T-helper 2 cell treated with Interferon-gamma antibody and Interleukin-4, amounts not matched to agents 5 μg/mL and 100 μg/mL, for 36 hours (primary cell): ENCODE measurements at regions not wholly inside any gene's neighbourhood (a gene's known extent, or its start where the extent isn't known, plus 50 kb on each side); places are given as distances from the start of the nearest gene placed in this dataset.

ENCODE experiments used
- DNase-seq: peaks from one replicate; pipeline ENCODE4 v3.0.0; 2021; ENCODE audit warnings: low spot score
- H3K27ac Mint-ChIP-seq: one replicate; pipeline ENCODE4 v1.8.0; 2021; ENCODE audit warnings: mild to moderate bottlenecking, mixed read lengths
- H3K27me3 Mint-ChIP-seq: one replicate; pipeline ENCODE4 v1.8.0; 2021; ENCODE audit warnings: low read depth, mixed read lengths
- H3K36me3 Mint-ChIP-seq: one replicate; pipeline ENCODE4 v1.8.0; 2021; ENCODE audit warnings: low read depth, mixed read lengths
- H3K4me1 Mint-ChIP-seq: one replicate; pipeline ENCODE4 v1.8.0; 2021; ENCODE audit warnings: low read depth, mixed read lengths
- H3K4me3 Mint-ChIP-seq: one replicate; pipeline ENCODE4 v1.8.0; 2022; ENCODE audit warnings: mild to moderate bottlenecking, moderate library complexity, mixed read lengths
- H3K9me3 Mint-ChIP-seq: one replicate; pipeline ENCODE4 v1.8.0; 2021; ENCODE audit warnings: mixed read lengths

DNA sequence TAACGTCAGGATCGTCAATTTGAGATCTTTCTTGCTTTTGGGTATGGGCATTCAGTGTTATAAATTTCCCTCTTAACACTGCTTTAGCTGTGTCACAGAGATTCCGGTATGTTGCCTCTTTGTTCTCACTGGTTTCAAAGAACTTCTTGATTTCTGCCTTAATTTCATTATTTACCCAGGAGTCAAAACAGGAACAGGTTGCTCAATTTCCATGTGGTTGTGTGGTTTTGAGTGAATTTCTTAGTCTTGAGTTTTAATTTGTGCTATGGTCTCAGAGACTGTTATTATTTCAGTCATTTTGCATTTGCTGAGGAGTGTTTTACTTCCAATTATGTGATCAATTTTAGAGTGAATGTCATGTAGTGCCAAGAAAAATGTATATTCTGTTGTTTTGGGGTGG, 153.1 kb downstream of the PCDH17 start:
- no peak for DNase-seq
- H3K4me3 Mint-ChIP-seq: no peak overlapping the region
- H3K9me3 Mint-ChIP-seq: peaks cover 34% of the 10 kb centered on the region
- H3K36me3 Mint-ChIP-seq: no peaks in the 10 kb centered on the region
- no peaks in the 10 kb centered on the region for H3K4me1 Mint-ChIP-seq
- H3K27me3 Mint-ChIP-seq: no peaks in the 10 kb centered on the region
- no peak overlapping the region for H3K27ac Mint-ChIP-seq

DNA sequence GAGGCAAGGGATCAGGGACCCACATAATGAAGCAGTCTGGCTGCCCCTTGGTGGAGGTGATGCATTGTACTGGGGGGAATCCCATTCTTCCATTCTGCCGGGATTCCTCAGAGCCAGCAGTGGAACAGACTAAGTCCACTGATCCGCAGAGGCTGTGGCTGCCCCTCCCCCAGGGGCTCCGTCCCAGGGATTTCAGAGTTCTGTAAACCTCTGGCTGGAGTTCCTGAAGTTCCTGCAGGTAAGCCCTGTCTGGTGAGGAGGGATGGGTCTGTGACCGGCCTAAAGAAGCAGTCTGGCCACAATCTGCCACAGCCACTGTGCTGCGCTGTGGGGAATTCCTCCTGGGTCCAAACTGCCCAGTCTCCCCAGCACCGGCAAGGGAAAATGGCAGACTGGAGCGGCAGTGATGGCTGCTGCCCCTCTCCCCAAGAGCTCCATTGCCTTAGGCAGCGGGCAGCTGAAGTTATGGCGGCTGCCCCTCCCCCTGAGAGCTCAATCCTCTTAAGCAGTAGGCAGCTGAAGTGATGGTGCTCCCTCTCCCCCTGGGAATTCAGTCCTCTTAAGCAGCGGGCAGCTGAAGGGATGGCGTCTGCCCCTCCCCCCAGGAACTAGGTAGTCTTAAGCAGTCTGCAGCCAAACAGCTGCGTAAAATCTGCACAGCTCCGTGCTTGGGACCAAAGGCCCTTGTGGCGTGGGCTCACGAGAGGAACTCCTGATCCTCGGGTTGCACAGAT, 155.7 kb downstream of the PCDH17 start:
- Mint-ChIP-seq H3K27ac (no peak overlapping the region), H3K9me3 (peaks cover 39% of the 10 kb centered on the region), H3K36me3 (no peaks in the 10 kb centered on the region), H3K4me3 (no peak overlapping the region), H3K27me3 (no peaks in the 10 kb centered on the region), H3K4me1 (no peaks in the 10 kb centered on the region)
- DNase-seq: no peak

DNA sequence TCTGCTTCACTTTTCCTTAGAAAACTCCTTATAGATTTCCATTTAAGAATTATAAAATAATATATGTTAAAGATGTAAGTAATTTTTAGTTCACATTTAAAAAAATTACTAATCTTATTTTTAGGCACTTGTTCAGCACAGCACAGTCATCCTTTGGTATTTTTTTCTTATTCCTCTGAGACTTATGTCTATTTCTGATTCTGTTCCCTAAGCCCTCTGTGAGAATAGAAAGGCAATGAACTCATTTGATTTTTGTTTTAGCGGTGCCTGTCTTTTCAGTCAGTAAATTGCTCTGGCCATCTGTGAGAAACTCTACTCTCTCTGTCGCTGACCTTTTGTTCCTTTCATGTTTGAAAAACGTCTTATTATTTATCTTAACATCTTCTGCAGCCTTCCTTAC, 168.1 kb downstream of the PCDH17 start:
- Mint-ChIP-seq H3K27ac (no peak overlapping the region), H3K27me3 (no peaks in the 10 kb centered on the region), H3K36me3 (no peaks in the 10 kb centered on the region), H3K9me3 (peaks cover 19% of the 10 kb centered on the region), H3K4me3 (no peak overlapping the region), H3K4me1 (no peaks in the 10 kb centered on the region)
- DNase-seq: no peak

DNA sequence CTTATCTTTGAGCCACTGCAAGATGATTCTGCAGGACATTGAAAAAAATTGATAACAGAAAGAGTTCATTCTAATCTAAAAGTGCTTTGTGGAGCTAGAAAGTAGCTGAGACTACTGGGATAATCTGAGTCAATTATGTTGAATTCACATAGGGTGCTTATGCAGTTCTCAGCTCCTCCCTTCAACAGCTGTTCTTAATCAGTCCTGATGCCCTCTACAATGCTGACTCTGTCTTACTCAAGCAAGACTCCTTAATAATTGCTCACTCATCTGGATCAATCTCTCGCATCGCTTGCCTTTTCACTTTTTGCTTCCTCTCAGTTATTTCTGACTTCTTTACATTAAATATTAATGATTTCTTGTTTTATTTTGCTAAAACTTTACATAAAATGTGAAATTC, 182.1 kb downstream of the PCDH17 start:
- H3K27ac Mint-ChIP-seq: no peak overlapping the region
- DNase-seq: no peak
- H3K9me3 Mint-ChIP-seq: peaks cover 39% of the 10 kb centered on the region
- no peaks in the 10 kb centered on the region for H3K4me1 Mint-ChIP-seq
- H3K4me3 Mint-ChIP-seq: no peak overlapping the region
- no peaks in the 10 kb centered on the region for H3K36me3 Mint-ChIP-seq
- H3K27me3 Mint-ChIP-seq: no peaks in the 10 kb centered on the region

DNA sequence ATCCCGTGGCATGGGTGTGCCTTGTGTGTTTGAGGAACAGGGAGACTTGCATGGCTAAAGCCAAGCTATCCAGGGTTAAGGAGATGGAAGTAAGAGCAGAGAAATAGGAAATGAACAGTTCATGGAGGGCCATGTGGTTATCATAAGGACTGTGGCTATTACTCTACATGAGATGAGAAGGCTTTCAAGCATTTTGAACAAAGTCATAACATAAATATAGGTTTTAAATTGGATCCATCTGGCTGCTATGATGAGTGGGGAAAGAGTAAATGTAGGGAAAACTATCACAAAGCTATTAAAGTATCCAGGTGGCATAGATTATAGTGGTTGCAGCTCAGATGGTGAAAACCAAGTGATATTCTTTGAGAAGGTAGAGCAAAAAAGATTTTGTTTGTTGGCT, 184.1 kb downstream of the PCDH17 start:
- Mint-ChIP-seq H3K27me3 (no peaks in the 10 kb centered on the region), H3K27ac (no peak overlapping the region), H3K4me1 (no peaks in the 10 kb centered on the region), H3K4me3 (no peak overlapping the region), H3K36me3 (no peaks in the 10 kb centered on the region), H3K9me3 (peaks cover 47% of the 10 kb centered on the region)
- no peak for DNase-seq

DNA sequence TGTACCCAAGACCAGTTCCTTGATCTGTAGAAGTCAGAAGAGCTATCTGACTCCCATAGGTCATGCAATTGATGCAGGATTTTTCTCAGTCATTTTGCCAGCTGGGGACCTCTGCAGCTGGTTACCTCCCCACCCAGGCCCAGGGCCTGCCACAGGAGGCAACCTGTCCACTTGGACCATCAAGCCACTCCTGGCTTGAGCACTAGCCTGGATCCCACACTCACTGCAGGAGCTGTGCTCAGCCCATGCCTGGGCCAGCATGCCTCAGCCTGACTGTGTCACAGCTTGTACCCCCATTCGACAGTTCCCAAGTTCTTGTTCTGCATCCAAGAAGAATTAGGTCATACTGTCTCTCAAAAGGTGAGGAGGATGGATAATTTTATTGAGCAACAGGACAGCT, 189.4 kb downstream of the PCDH17 start:
- Mint-ChIP-seq H3K36me3 (no peaks in the 10 kb centered on the region), H3K4me3 (no peak overlapping the region), H3K9me3 (peaks cover 48% of the 10 kb centered on the region), H3K4me1 (no peaks in the 10 kb centered on the region), H3K27me3 (no peaks in the 10 kb centered on the region), H3K27ac (no peak overlapping the region)
- DNase-seq: no peak

DNA sequence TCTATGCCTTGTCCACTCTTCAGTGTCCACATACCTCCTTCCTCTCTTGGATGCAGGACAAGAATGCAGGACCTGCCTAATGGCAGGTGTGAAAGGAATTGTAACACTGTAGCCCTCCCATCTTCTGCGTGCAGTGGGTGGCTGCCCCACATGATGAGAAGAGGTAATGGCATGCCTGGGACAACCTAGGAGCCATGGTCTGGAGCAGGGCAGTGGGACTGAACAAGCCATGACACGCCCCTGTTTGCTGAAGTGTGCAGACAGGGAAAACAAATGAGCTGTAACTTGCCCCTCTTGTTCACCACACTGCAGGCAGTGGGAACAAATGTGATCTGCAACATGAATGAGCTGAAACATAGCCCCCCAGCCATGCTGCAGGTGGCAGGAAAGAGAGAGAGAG, 192.2 kb downstream of the PCDH17 start:
- Mint-ChIP-seq H3K9me3 (peaks cover 39% of the 10 kb centered on the region), H3K27me3 (no peaks in the 10 kb centered on the region), H3K27ac (no peak overlapping the region), H3K4me3 (no peak overlapping the region), H3K4me1 (no peaks in the 10 kb centered on the region), H3K36me3 (no peaks in the 10 kb centered on the region)
- DNase-seq: no peak

DNA sequence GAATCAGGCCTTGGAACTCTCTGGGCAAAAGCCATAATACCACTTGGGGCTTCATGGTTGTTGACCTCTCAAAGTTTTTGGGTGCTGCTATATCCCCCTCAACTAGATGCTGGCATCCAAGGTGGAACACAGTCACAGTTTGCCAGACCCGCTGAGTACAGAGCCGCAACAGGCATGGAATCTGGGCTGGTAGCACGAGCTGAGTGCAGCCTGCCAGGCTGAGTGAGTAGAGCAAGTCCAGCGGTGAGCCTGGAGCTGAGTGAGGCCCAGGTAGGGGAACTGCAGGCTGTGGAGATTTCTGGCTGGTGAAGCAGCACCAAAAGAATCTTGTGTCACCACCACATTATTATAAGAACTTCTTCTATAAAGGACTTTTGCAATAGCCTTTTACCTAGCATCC, 192.6 kb downstream of the PCDH17 start:
- H3K9me3 Mint-ChIP-seq: peaks cover 40% of the 10 kb centered on the region
- no peaks in the 10 kb centered on the region for H3K4me1 Mint-ChIP-seq
- no peaks in the 10 kb centered on the region for H3K27me3 Mint-ChIP-seq
- H3K27ac Mint-ChIP-seq: no peak overlapping the region
- H3K4me3 Mint-ChIP-seq: no peak overlapping the region
- no peak for DNase-seq
- no peaks in the 10 kb centered on the region for H3K36me3 Mint-ChIP-seq

DNA sequence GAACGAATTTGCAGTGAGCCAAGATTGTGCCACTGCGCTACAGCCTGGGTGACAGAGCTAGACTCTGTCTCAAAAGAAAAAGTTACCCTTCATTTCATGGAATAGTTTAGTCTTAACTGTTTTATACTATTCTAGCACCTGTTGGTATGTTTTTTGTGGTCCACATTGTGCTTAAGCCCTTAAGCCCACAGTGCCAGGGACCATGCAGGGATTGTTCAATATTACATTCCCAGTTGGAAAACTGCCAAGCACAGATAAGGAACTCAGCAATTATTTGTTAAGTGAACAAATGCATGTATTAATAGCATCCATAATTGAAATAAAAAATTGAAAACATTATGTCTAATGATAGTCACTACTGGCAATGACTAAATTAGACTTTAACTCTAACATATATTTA, 193.5 kb downstream of the PCDH17 start:
- Mint-ChIP-seq H3K4me1 (no peaks in the 10 kb centered on the region), H3K9me3 (peaks cover 38% of the 10 kb centered on the region), H3K27ac (no peak overlapping the region), H3K4me3 (no peak overlapping the region), H3K27me3 (no peaks in the 10 kb centered on the region), H3K36me3 (no peaks in the 10 kb centered on the region)
- no peak for DNase-seq

DNA sequence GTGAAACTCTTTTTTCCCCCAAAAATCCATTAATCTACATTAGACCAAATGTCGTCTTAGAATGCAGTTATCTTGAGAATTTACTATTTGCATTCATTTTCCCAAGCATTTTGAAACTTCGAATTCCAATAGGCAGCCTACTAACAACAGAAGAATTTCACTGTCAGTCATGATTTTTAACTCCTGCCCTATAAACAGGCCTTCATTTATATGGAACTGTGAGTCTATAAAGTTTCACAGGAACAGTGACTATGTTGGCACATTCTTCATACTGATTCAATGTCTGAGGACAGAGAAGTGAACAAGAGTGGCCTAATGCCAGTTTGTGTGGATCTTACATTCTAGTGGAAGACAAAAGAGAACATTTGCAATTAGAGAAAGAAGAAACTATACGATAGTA, 198.0 kb downstream of the PCDH17 start:
- H3K27me3 Mint-ChIP-seq: no peaks in the 10 kb centered on the region
- peaks cover 41% of the 10 kb centered on the region for H3K9me3 Mint-ChIP-seq
- no peaks in the 10 kb centered on the region for H3K4me1 Mint-ChIP-seq
- H3K4me3 Mint-ChIP-seq: no peak overlapping the region
- H3K27ac Mint-ChIP-seq: no peak overlapping the region
- DNase-seq: no peak
- H3K36me3 Mint-ChIP-seq: no peaks in the 10 kb centered on the region

DNA sequence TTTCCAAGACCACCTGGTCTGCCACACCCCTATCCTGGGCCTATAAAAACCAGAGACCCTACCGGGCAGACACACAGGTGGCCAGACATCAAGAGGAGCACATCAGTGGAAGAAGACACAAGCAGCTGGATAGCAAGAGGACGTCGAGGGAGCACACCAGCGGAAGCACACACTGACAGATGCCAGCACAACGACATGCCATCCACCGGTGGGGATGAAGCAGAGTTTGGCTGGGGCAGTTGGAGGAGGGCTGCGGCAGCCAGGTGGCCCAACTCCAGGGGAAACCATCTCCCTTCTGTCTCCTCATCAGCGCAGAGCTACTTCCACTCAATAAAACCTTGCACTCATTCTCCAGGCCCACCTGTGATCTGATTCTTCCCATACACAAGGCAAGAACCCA, 200.6 kb downstream of the PCDH17 start:
- H3K27me3 Mint-ChIP-seq: no peaks in the 10 kb centered on the region

DNA sequence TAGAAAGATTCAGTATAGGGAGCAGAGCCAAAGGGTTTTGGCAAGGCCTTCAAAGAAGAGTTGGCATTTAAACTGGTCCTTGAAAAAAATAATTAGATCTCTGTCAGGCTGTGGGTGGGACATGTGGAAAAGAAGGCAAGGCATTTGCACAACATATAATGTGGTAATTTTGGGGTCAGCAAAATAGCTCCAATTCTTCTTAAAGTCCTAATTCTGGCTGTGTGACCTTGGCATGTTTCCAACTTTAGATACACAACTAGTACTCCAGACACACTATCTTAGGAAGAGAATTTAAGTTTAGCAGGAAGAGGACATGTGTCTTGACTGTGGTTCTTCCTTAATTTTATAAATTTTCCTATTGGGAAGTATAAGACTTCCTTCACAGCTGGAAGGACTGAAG, 206.3 kb downstream of the PCDH17 start:
- no peaks in the 10 kb centered on the region for H3K36me3 Mint-ChIP-seq
- H3K4me1 Mint-ChIP-seq: no peaks in the 10 kb centered on the region
- no peak overlapping the region for H3K27ac Mint-ChIP-seq
- H3K4me3 Mint-ChIP-seq: no peak overlapping the region
- no peaks in the 10 kb centered on the region for H3K27me3 Mint-ChIP-seq
- peaks cover 46% of the 10 kb centered on the region for H3K9me3 Mint-ChIP-seq
- DNase-seq: no peak

More for the DNA sequence above, 200.6 kb downstream of the PCDH17 start:
- DNase-seq: no peak
- Mint-ChIP-seq H3K27ac (no peak overlapping the region), H3K9me3 (peaks cover 38% of the 10 kb centered on the region), H3K36me3 (no peaks in the 10 kb centered on the region), H3K4me3 (no peak overlapping the region), H3K4me1 (no peaks in the 10 kb centered on the region)

DNA sequence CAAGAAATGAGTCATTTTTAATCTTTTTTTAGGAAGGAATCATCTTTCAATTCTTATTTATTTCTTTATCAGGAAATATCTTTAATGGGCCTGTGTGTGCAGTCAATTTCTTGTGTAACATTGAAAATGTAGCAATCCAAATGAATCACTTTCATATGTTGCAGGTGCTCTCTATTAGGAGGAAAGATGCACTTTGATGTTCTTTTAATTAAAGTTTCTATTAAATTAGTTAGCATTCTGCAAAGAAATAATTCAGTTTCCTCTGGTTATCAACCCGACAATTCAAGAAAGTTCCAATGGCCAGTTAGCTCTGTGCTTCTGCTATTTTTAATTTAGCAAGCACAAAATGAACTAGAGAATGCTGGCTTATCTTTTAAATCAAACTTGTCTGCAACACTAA, 212.0 kb downstream of the PCDH17 start:
- Mint-ChIP-seq H3K27ac (no peak overlapping the region), H3K9me3 (peaks cover 49% of the 10 kb centered on the region), H3K27me3 (no peaks in the 10 kb centered on the region), H3K4me3 (no peak overlapping the region), H3K36me3 (no peaks in the 10 kb centered on the region), H3K4me1 (no peaks in the 10 kb centered on the region)
- no peak for DNase-seq

DNA sequence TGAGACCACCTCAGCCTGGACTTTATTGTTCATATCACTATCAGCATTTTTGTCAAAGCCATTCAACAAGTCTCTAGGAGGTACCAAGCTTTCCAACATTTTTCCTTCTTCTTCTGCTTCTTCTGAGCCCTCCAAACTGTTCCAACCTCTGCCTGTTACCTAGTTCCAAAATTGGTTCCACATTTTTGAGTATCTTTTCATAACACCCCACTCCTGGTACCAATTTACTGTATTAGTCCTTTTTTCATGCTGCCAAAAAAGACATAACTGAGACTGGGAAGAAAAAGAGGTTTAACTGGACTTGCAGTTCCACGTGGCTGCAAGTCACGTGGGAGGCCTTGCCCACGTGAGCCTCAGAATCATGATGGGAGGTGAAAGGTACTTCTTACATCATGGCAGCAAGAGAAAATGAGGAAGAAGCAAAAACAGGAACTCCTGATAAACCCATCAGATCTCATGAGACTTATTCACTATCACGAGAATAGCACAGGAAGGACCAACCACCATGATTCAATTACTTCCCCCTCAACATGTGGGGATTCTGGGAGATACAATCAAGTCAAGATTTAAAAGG, 215.1 kb downstream of the PCDH17 start:
- H3K27me3 Mint-ChIP-seq: no peaks in the 10 kb centered on the region
- no peaks in the 10 kb centered on the region for H3K4me1 Mint-ChIP-seq
- no peak overlapping the region for H3K27ac Mint-ChIP-seq
- peaks cover 44% of the 10 kb centered on the region for H3K9me3 Mint-ChIP-seq
- no peak for DNase-seq
- H3K36me3 Mint-ChIP-seq: no peaks in the 10 kb centered on the region
- no peak overlapping the region for H3K4me3 Mint-ChIP-seq

DNA sequence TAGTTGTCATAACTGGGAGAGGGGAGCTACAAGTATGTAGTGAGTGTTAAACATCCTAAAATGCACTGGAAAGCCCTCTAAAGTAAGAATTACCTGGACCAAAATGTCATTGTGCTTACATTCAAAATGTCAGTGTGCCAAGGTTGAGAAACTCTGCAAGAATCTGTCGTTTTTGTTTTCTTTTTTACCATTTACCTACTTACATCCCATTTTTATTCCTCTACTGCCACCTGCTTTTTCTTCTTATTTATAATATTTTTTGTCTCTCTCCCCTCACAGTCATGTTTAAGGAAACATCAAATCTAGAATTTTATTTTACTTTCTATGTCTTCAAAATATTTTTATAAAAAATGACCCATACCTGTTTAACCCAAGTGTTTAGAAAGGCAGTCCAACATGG, 226.4 kb downstream of the PCDH17 start:
- no peak overlapping the region for H3K27ac Mint-ChIP-seq
- no peaks in the 10 kb centered on the region for H3K4me1 Mint-ChIP-seq
- H3K4me3 Mint-ChIP-seq: no peak overlapping the region
- no peaks in the 10 kb centered on the region for H3K36me3 Mint-ChIP-seq
- DNase-seq: no peak
- peaks cover 6% of the 10 kb centered on the region for H3K9me3 Mint-ChIP-seq
- H3K27me3 Mint-ChIP-seq: no peaks in the 10 kb centered on the region
